ENCODE measurements at regions not wholly inside any gene's neighbourhood (a gene's known extent, or its start where the extent isn't known, plus 50 kb on each side); places are given as distances from the start of the nearest gene placed in this dataset.

DNA sequence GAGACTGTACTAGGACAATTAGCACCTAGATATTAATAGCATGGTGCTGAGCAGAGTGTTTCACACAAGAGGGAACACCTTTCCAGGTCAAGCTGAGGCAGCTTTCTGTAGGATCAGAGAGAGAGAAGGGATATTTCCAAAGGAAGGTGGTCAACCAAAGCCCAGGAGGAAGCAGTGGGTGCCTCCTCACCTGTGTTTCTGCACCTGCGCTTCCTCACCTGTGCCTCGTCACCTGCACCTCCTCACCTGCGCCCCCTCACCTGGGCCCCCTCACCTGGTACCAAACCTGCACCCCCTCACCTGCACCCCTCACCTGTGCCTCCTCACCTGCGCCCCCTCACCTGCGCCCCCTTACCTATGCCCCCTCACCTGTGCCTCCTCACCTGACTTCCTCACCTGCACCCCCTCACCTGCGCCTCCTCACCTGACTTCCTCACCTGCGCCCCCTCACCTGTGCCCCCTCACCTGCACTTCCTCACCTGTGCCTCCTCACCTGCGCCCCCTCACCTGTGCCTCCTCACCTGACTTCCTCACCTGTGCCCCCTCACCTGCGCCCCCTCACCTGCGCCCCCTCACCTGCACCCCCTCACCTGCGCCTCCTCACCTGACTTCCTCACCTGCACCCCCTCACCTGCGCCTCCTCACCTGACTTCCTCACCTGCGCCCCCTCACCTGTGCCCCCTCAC lies 67.9 kb downstream of the TTLL2 start:
- Mint-ChIP-seq H3K4me1 (no peaks in the 10 kb centered on the region), H3K4me3 (no peak overlapping the region), H3K27me3 (ENCODE audit: low read depth) (peaks cover 2% of the 10 kb centered on the region), H3K27ac (no peak overlapping the region), H3K36me3 (no peaks in the 10 kb centered on the region), H3K9me3 (no peaks in the 10 kb centered on the region)
- no peak for TF ChIP-seq CTCF (IDR thresholded peaks at IDR 0.05; ENCODE audit: unreplicated experiment)
- DNase-seq (ENCODE audit: low spot score in 2 of 2, unreplicated experiment in 2 of 2): no peak

DNA sequence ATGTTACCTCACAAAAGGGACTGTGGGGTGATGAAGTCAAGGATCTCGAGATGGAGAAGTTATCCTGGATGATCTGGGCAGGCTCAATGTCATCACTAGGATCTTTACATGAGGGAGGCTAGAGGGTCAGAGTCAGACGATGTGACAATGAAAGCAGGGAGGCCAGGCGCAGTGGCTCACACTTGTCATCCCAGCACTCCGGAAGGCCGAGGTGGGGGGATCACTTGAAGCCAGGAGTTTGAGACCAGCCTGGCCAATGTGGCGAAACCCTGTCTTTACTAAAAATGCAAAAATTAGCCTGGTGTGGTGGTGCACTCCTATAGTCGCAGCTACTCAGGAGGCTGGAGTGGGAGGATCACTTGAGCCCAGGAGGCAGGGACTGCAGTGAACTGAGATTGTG lies 68.8 kb downstream of the TTLL2 start:
- no peak overlapping the region for H3K4me3 Mint-ChIP-seq
- H3K27me3 Mint-ChIP-seq (ENCODE audit: low read depth): peaks cover 2% of the 10 kb centered on the region
- H3K4me1 Mint-ChIP-seq: no peaks in the 10 kb centered on the region
- TF ChIP-seq CTCF (IDR thresholded peaks at IDR 0.05; ENCODE audit: unreplicated experiment): no peak
- no peaks in the 10 kb centered on the region for H3K9me3 Mint-ChIP-seq
- no peak overlapping the region for H3K27ac Mint-ChIP-seq
- no peak for DNase-seq (ENCODE audit: low spot score in 2 of 2, unreplicated experiment in 2 of 2)
- no peaks in the 10 kb centered on the region for H3K36me3 Mint-ChIP-seq

- H3K27me3 Mint-ChIP-seq (ENCODE audit: low read depth): peaks cover 2% of the 10 kb centered on the region
- H3K27ac Mint-ChIP-seq: no peak overlapping the region
- H3K4me3 Mint-ChIP-seq: no peak overlapping the region
- TF ChIP-seq CTCF (IDR thresholded peaks at IDR 0.05; ENCODE audit: unreplicated experiment): no peak
- DNase-seq (ENCODE audit: low spot score in 2 of 2, unreplicated experiment in 2 of 2): no peak
- H3K4me1 Mint-ChIP-seq: no peaks in the 10 kb centered on the region
- no peaks in the 10 kb centered on the region for H3K36me3 Mint-ChIP-seq
- H3K9me3 Mint-ChIP-seq: no peaks in the 10 kb centered on the region
Measured at GRCh38 chr6:167394339-167394738, 69.5 kb downstream of the TTLL2 start.

GRCh38 chr6:167394820-167395219 lies 69.9 kb downstream of the TTLL2 start:
- peaks cover 2% of the 10 kb centered on the region for H3K27me3 Mint-ChIP-seq (ENCODE audit: low read depth)

DNA sequence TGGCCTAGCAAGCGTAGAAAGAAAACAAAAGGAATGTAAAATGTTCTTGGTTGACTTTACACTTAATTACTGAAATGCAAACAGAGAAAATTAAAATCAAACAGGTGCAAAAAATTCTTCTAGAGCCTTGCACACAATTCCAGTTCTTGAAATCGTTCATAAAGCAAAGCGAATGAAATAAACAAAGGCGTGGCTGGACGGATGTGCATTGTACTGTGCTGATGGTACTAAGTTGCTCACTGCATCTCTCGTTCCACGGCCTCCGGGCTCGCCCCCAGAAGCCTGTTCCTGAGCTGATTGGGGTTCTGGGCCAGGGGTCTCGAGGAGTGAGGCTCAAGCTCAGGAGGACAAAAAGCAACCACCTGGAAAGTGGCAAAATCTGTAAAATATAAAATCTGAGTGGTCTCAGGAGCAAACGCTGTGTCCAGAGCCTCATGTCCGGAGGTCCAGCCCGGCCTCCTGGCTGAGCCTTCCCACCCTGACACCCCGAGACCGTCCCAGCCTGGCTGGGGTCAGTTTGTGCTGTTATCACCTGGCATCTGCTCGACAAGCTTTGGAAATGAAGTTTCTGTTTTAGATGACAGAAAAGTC lies 71.3 kb downstream of the TTLL2 start:
- Mint-ChIP-seq H3K27ac (no peak overlapping the region), H3K36me3 (no peaks in the 10 kb centered on the region), H3K4me1 (no peaks in the 10 kb centered on the region), H3K4me3 (no peak overlapping the region), H3K9me3 (no peaks in the 10 kb centered on the region), H3K27me3 (ENCODE audit: low read depth) (peaks cover 2% of the 10 kb centered on the region)
- no peak for TF ChIP-seq CTCF (IDR thresholded peaks at IDR 0.05; ENCODE audit: unreplicated experiment)
- no peak for DNase-seq (ENCODE audit: low spot score in 2 of 2, unreplicated experiment in 2 of 2)

More at GRCh38 chr6:167394820-167395219, 69.9 kb downstream of the TTLL2 start:
- no peak for TF ChIP-seq CTCF (IDR thresholded peaks at IDR 0.05; ENCODE audit: unreplicated experiment)
- no peaks in the 10 kb centered on the region for H3K36me3 Mint-ChIP-seq
- no peak overlapping the region for H3K4me3 Mint-ChIP-seq
- DNase-seq (ENCODE audit: low spot score in 2 of 2, unreplicated experiment in 2 of 2): no peak
- H3K27ac Mint-ChIP-seq: no peak overlapping the region
- no peaks in the 10 kb centered on the region for H3K9me3 Mint-ChIP-seq
- H3K4me1 Mint-ChIP-seq: no peaks in the 10 kb centered on the region

All from mesothelial cell of epicardium (in vitro differentiated cells).